Naive B cell (primary cell): ENCODE measurements at regions not wholly inside any gene's neighbourhood (a gene's known extent, or its start where the extent isn't known, plus 50 kb on each side); places are given as distances from the start of the nearest gene placed in this dataset.
"Not testable (repeated sequence)": the region's sequence is repeated elsewhere in the genome, so short reads cannot be mapped to it uniquely, and the experiment has no call there.

Source experiments
- ATAC-seq, 2 donors: fragments of 150-1000 bp; cut with Tn5 transposase; 2 replicates each; pipeline ENCODE4 v1.10.0; 2021; ENCODE audit warnings: low read depth in 2 of 2, mild to moderate bottlenecking in 2 of 2, moderate library complexity in 2 of 2
- DNase-seq: peaks from one replicate; pipeline ENCODE4 v3.0.0; 2022
- H3K27ac Mint-ChIP-seq, 6 donors: one replicate each; pipeline ENCODE4 v1.8.0; 2020 to 2022; ENCODE audit warnings: mild to moderate bottlenecking in 6 of 6, mixed read lengths in 6 of 6, moderate library complexity in 5 of 6, inconsistent platforms in 2 of 6
- H3K27me3 Mint-ChIP-seq, 3 donors: one replicate each; pipeline ENCODE4 v1.8.0; 2021 to 2022; ENCODE audit warnings: mixed read lengths in 3 of 3, mild to moderate bottlenecking in 1 of 3
- H3K36me3 Mint-ChIP-seq, 2 donors: one replicate each; pipeline ENCODE4 v1.8.0; 2020 to 2022; ENCODE audit warnings: mixed read lengths in 2 of 2, inconsistent platforms in 1 of 2, mild to moderate bottlenecking in 1 of 2
- H3K4me1 Mint-ChIP-seq, 3 donors: one replicate each; pipeline ENCODE4 v1.8.0; 2020 to 2022; ENCODE audit warnings: mixed read lengths in 3 of 3, inconsistent platforms in 1 of 3, mild to moderate bottlenecking in 1 of 3, moderate library complexity in 1 of 3
- H3K4me3 Mint-ChIP-seq, 8 donors: one replicate each; pipeline ENCODE4 v1.8.0; 2020 to 2022; ENCODE audit warnings: mild to moderate bottlenecking in 8 of 8, mixed read lengths in 8 of 8, moderate library complexity in 8 of 8, inconsistent platforms in 2 of 8
- H3K9me3 Mint-ChIP-seq, 7 donors: one replicate each; pipeline ENCODE4 v1.8.0; 2020 to 2022; ENCODE audit warnings: mixed read lengths in 7 of 7, mild to moderate bottlenecking in 5 of 7, inconsistent platforms in 2 of 7, moderate library complexity in 1 of 7

GRCh38 chr7:82578430-82578829 is 134.9 kb upstream of the CACNA2D1 start:
- Mint-ChIP-seq H3K4me1 (no peaks in the 10 kb centered on the region), H3K9me3 (no peaks in the 10 kb centered on the region), H3K27me3 (no peaks in the 10 kb centered on the region), H3K27ac (no peak overlapping the region), H3K4me3 (no peak overlapping the region), H3K36me3 (no peaks in the 10 kb centered on the region)
- DNase-seq (no peak), ATAC-seq (no peak)

- Mint-ChIP-seq H3K4me1 (peaks cover 0 to 3% (median 0%) of the 10 kb centered on the region in 3 donors), H3K27ac (no peak overlapping the region), H3K4me3 (no peak overlapping the region), H3K36me3 (no peaks in the 10 kb centered on the region), H3K27me3 (no peaks in the 10 kb centered on the region), H3K9me3 (no peaks in the 10 kb centered on the region)
- peak; percentile 35 for DNase-seq
- peak; percentile 23 to 61 for ATAC-seq
Observed at GRCh38 chr7:82572195-82572880, 128.8 kb upstream of the CACNA2D1 start.

- not testable (repeated sequence) for H3K27me3 Mint-ChIP-seq, H3K4me1 Mint-ChIP-seq, H3K4me3 Mint-ChIP-seq, H3K36me3 Mint-ChIP-seq, ATAC-seq, H3K9me3 Mint-ChIP-seq, H3K27ac Mint-ChIP-seq, DNase-seq
Observed at GRCh38 chr7:82571047-82571446, 127.5 kb upstream of the CACNA2D1 start.

- peaks cover 0 to 3% (median 0%) of the 10 kb centered on the region in 3 donors for H3K4me1 Mint-ChIP-seq
- no peak for ATAC-seq
- H3K36me3 Mint-ChIP-seq, result no peaks in the 10 kb centered on the region
- no peaks in the 10 kb centered on the region for H3K27me3 Mint-ChIP-seq
- H3K9me3 Mint-ChIP-seq, result no peaks in the 10 kb centered on the region
- DNase-seq, result no peak
- no peak overlapping the region for H3K4me3 Mint-ChIP-seq
- H3K27ac Mint-ChIP-seq, result no peak overlapping the region
Observed at GRCh38 chr7:82567841-82568240, 124.3 kb upstream of the CACNA2D1 start.

GRCh38 chr7:82567356-82567755 is 123.8 kb upstream of the CACNA2D1 start:
- DNase-seq (no peak), ATAC-seq (no peak)
- Mint-ChIP-seq H3K27ac (no peak overlapping the region), H3K9me3 (no peaks in the 10 kb centered on the region), H3K4me3 (no peak overlapping the region), H3K4me1 (peaks cover 0 to 3% (median 0%) of the 10 kb centered on the region in 3 donors), H3K36me3 (no peaks in the 10 kb centered on the region), H3K27me3 (no peaks in the 10 kb centered on the region)

GRCh38 chr7:82566752-82567151 is 123.2 kb upstream of the CACNA2D1 start:
- no peaks in the 10 kb centered on the region for H3K9me3 Mint-ChIP-seq
- no peak overlapping the region for H3K4me3 Mint-ChIP-seq
- no peak for DNase-seq
- no peaks in the 10 kb centered on the region for H3K27me3 Mint-ChIP-seq
- peaks cover 0 to 3% (median 0%) of the 10 kb centered on the region in 3 donors for H3K4me1 Mint-ChIP-seq
- no peaks in the 10 kb centered on the region for H3K36me3 Mint-ChIP-seq
- no peak overlapping the region for H3K27ac Mint-ChIP-seq
- no peak for ATAC-seq

- H3K27ac Mint-ChIP-seq, result no peak overlapping the region
- no peaks in the 10 kb centered on the region for H3K27me3 Mint-ChIP-seq
- peaks cover 0 to 3% (median 0%) of the 10 kb centered on the region in 3 donors for H3K4me1 Mint-ChIP-seq
- no peak for ATAC-seq
- no peaks in the 10 kb centered on the region for H3K9me3 Mint-ChIP-seq
- DNase-seq, result no peak
- no peaks in the 10 kb centered on the region for H3K36me3 Mint-ChIP-seq
- H3K4me3 Mint-ChIP-seq, result no peak overlapping the region
Observed at GRCh38 chr7:82562716-82563404, 119.3 kb upstream of the CACNA2D1 start.

- Mint-ChIP-seq H3K4me1 (no peaks in the 10 kb centered on the region), H3K27ac (no peak overlapping the region), H3K4me3 (peak overlapping the region in 1 of 8 donors; percentile 16), H3K36me3 (no peaks in the 10 kb centered on the region), H3K27me3 (peaks cover 0 to 5% (median 0%) of the 10 kb centered on the region in 3 donors), H3K9me3 (peaks cover 0 to 7% (median 4%) of the 10 kb centered on the region in 7 donors)
- no peak for ATAC-seq
- no peak for DNase-seq
Observed at GRCh38 chr7:82559193-82559805, 115.7 kb upstream of the CACNA2D1 start.

- H3K36me3 Mint-ChIP-seq, result no peaks in the 10 kb centered on the region
- no peak for ATAC-seq
- peaks cover 0 to 14% (median 6%) of the 10 kb centered on the region in 7 donors for H3K9me3 Mint-ChIP-seq
- H3K27me3 Mint-ChIP-seq, result peaks cover 0 to 7% (median 0%) of the 10 kb centered on the region in 3 donors
- no peaks in the 10 kb centered on the region for H3K4me1 Mint-ChIP-seq
- no peak for DNase-seq
- no peak overlapping the region for H3K4me3 Mint-ChIP-seq
- no peak overlapping the region for H3K27ac Mint-ChIP-seq
Observed at GRCh38 chr7:82549616-82550285, 106.2 kb upstream of the CACNA2D1 start.

- Mint-ChIP-seq H3K4me3 (no peak overlapping the region), H3K9me3 (peaks cover 0 to 9% (median 3%) of the 10 kb centered on the region in 7 donors), H3K27me3 (peaks cover 0 to 7% (median 0%) of the 10 kb centered on the region in 3 donors), H3K4me1 (no peaks in the 10 kb centered on the region), H3K36me3 (no peaks in the 10 kb centered on the region), H3K27ac (no peak overlapping the region)
- DNase-seq (no peak), ATAC-seq (no peak)
Observed at GRCh38 chr7:82548141-82548688, 104.6 kb upstream of the CACNA2D1 start.

- Mint-ChIP-seq H3K27ac (no peak overlapping the region), H3K4me1 (no peaks in the 10 kb centered on the region), H3K36me3 (no peaks in the 10 kb centered on the region), H3K4me3 (no peak overlapping the region), H3K9me3 (peaks cover 0 to 4% (median 0%) of the 10 kb centered on the region in 7 donors), H3K27me3 (peaks cover 0 to 13% (median 0%) of the 10 kb centered on the region in 3 donors)
- no peak for DNase-seq
- ATAC-seq, result no peak
Observed at GRCh38 chr7:82542665-82543064, 99.1 kb upstream of the CACNA2D1 start.

GRCh38 chr7:82539969-82540368 is 96.4 kb upstream of the CACNA2D1 start:
- no peak overlapping the region for H3K4me3 Mint-ChIP-seq
- DNase-seq, result no peak
- H3K27ac Mint-ChIP-seq, result peak overlapping the region in 1 of 6 donors; percentile 9
- H3K27me3 Mint-ChIP-seq, result peaks cover 0 to 13% (median 0%) of the 10 kb centered on the region in 3 donors
- H3K36me3 Mint-ChIP-seq, result no peaks in the 10 kb centered on the region
- no peaks in the 10 kb centered on the region for H3K4me1 Mint-ChIP-seq
- ATAC-seq, result no peak
- peaks cover 0 to 4% (median 0%) of the 10 kb centered on the region in 7 donors for H3K9me3 Mint-ChIP-seq

- no peak for DNase-seq
- no peaks in the 10 kb centered on the region for H3K36me3 Mint-ChIP-seq
- H3K4me3 Mint-ChIP-seq, result no peak overlapping the region
- H3K27ac Mint-ChIP-seq, result no peak overlapping the region
- H3K9me3 Mint-ChIP-seq, result peaks cover 0 to 5% (median 0%) of the 10 kb centered on the region in 7 donors
- no peaks in the 10 kb centered on the region for H3K4me1 Mint-ChIP-seq
- peaks cover 0 to 4% (median 0%) of the 10 kb centered on the region in 3 donors for H3K27me3 Mint-ChIP-seq
- ATAC-seq, result no peak
Observed at GRCh38 chr7:82534684-82535083, 91.1 kb upstream of the CACNA2D1 start.
